ENCODE measurements at regions not wholly inside any gene's neighbourhood (a gene's known extent, or its start where the extent isn't known, plus 50 kb on each side); places are given as distances from the start of the nearest gene placed in this dataset.

GRCh38 chr1:57503337-57503736 lies 79.5 kb upstream of the DAB1 start:
- TF ChIP-seq, protein P1, sequence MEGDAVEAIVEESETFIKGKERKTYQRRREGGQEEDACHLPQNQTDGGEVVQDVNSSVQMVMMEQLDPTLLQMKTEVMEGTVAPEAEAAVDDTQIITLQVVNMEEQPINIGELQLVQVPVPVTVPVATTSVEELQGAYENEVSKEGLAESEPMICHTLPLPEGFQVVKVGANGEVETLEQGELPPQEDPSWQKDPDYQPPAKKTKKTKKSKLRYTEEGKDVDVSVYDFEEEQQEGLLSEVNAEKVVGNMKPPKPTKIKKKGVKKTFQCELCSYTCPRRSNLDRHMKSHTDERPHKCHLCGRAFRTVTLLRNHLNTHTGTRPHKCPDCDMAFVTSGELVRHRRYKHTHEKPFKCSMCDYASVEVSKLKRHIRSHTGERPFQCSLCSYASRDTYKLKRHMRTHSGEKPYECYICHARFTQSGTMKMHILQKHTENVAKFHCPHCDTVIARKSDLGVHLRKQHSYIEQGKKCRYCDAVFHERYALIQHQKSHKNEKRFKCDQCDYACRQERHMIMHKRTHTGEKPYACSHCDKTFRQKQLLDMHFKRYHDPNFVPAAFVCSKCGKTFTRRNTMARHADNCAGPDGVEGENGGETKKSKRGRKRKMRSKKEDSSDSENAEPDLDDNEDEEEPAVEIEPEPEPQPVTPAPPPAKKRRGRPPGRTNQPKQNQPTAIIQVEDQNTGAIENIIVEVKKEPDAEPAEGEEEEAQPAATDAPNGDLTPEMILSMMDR (IDR thresholded peaks at IDR 0.05; ENCODE audit: low read depth, low read length, missing control alignments) = no peak
- no peak overlapping the region for H3K4me3 ChIP-seq (ENCODE audit: low read depth, low read length)
- no peak for DNase-seq (ENCODE audit: low read depth)

GRCh38 chr1:57500136-57500830 lies 76.4 kb upstream of the DAB1 start:
- H3K4me3 ChIP-seq (ENCODE audit: low read depth, low read length) = no peak overlapping the region
- DNase-seq (ENCODE audit: low read depth) = no peak
- TF ChIP-seq, protein P1 (IDR thresholded peaks at IDR 0.05; ENCODE audit: low read depth, low read length, missing control alignments) = no peak

DNA sequence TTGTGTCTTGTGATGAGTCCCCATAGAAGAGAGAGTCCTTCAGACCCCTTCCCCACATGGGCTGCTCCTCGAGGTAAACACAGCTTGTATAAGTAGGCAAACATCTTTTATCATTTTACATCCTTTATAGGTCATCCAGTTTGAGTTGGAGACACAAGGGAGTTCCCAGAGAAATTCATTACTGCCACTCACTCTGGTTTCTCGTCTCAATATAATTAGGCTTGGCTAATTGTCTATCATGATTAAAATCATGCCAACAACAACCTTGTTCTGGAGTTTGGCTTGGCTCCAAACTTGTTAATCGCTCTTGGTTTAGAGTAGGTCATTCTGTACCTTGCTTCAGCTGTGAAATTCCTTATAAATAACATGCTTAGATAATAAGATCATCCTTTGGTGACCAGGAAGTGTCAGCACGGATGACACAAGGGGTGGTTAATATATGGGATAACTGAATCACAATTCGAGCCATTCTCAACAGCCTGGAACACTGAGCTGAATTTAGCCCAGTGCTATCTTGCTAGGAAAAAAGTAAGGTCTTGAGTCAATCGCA lies 70.7 kb upstream of the DAB1 start:
- TF ChIP-seq, protein P1 (IDR thresholded peaks at IDR 0.05; ENCODE audit: low read depth, low read length, missing control alignments) = no peak
- no peak for DNase-seq (ENCODE audit: low read depth)
- no peak overlapping the region for H3K4me3 ChIP-seq (ENCODE audit: low read depth, low read length)

DNA sequence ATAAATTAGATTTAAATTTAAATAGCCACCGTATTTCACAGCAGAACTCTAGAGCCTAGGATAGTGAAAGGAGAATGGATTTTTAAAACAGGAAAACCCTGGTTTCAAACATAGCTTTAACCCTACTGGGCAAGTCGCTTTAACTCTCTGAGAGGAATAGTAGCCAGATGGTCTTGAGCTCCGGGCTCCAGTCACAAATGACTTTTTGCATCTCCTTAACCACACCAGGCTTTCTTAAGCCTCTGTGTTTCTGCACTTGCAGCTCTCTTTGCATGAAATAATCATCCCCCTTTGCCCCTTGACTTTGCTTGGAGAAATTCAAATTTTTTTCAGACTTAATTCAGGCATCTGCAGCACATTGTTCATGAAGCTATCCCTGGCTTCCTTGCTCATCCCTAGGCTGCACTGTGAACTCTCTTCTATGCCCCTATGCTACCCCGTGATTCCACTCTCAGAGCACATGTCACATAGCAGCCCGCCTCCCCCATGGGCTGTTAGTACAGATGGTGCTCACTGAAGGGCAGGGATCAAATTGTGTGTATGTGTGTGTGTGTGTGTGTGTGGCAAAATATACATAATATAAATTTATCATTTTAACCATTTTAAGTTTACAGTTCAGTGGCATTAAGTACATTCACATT lies 68.8 kb upstream of the DAB1 start:
- TF ChIP-seq, protein P1 (IDR thresholded peaks at IDR 0.05; ENCODE audit: low read depth, low read length, missing control alignments) = no peak
- no peak overlapping the region for H3K4me3 ChIP-seq (ENCODE audit: low read depth, low read length)
- DNase-seq (ENCODE audit: low read depth) = no peak

GRCh38 chr1:57489358-57490036 lies 65.6 kb upstream of the DAB1 start:
- TF ChIP-seq, protein P1 (IDR thresholded peaks at IDR 0.05; ENCODE audit: low read depth, low read length, missing control alignments) = no peak
- DNase-seq (ENCODE audit: low read depth) = no peak
- no peak overlapping the region for H3K4me3 ChIP-seq (ENCODE audit: low read depth, low read length)

DNA sequence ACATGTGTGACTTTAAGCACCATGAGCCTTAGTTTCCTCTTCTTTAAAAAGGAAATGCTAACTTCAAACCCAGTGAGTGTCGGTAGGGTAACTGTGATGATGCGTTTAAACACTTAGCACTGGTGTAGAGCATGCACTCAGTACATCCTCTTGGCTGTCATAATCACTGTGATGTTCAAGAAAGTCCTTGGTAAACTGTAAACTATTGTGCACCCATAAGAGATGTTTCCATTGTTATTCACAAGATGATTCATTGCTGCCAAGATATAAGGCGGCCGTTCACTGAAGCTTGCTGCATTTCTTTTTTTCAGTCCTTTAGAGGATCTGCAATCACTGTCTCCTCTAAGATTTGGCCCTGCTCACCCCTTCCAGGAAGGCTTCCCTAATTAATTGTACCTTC lies 61.8 kb upstream of the DAB1 start:
- no peak for DNase-seq (ENCODE audit: low read depth)
- no peak overlapping the region for H3K4me3 ChIP-seq (ENCODE audit: low read depth, low read length)
- TF ChIP-seq, protein P1 (IDR thresholded peaks at IDR 0.05; ENCODE audit: low read depth, low read length, missing control alignments) = no peak

Data from GM12864 (cell line).